Midbrain (tissue), 1 donor: ENCODE measurements at regions not wholly inside any gene's neighbourhood (a gene's known extent, or its start where the extent isn't known, plus 50 kb on each side); places are given as distances from the start of the nearest gene placed in this dataset.
"Not testable (repeated sequence)": the region's sequence is repeated elsewhere in the genome, so short reads cannot be mapped to it uniquely, and the experiment has no call there.

Experiments used
- DNase-seq: peaks from one replicate; lab custom pipeline; 2025; lab: John Stamatoyannopoulos, UW

DNA sequence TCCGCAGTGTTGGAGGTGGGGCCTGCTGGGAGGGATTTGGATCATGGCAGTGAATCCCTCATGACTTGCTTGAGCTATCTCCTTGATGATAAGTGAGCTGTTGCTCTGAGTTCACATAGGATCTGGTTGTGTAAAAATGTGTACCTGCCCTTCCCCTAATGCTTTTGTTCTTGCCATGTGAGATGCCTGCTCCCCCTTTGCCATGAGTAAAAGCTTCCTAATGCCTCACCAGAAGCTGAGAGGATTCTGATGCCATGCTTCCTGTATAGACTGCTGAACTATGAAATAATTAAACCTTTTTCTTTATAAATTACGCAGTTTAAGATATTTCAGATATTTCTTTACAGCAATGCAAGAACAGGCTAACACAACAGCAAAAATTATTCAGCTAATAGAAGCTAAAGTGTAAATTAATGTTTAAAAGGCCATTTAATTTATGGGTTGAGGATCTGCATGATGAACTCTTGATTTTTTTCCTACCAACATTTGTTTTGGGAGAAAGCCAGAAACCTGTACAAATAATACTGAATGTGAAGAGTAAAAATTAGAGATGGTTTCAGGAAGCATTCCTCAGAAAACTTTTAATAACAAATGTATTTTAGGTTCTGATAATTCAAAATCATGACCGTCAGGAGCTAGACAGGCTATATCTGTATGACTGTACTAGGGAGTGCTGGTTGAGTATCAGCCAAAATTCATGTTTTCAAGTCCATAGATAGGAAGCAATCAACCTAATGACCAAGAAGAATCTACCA, 177.5 kb upstream of the GRIA4 start:
- no peak for DNase-seq

DNA sequence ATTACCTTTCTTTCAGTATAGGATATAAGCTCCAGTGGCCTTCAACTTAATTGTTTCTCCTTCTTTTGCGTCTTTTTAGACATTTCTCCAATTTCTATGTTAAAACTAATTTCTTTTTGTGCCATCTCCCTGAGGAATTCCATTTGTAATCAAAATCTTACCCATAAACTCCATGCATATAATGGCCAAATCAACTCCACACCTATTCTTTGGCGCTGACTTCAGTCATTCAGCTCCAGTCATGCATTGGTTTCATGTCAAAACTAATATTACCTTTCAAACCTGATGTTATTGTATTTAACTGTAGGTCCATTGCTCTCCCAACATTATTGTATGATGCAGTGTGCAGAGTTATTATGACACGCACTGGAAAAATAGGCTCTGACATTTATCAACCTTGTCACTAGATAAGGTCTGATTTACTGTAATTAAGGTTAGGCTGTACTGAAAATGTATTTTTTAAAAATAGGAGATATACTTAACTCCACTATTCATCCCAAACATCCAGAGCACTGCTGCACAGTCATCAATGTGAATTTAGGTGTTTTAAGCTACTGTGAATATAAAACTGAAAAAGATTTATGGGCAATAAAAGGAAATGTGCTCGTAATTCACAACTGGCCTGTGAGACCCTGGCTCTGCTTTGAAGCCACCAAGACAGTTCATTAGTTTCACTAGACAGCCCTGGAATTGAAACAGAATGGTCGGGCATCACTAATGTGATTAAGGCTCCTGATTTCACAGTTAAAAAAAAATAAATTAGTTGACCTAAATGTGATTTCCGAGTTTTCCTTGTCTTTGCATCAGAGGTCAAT, 180.6 kb upstream of the GRIA4 start:
- DNase-seq, result no peak

DNA sequence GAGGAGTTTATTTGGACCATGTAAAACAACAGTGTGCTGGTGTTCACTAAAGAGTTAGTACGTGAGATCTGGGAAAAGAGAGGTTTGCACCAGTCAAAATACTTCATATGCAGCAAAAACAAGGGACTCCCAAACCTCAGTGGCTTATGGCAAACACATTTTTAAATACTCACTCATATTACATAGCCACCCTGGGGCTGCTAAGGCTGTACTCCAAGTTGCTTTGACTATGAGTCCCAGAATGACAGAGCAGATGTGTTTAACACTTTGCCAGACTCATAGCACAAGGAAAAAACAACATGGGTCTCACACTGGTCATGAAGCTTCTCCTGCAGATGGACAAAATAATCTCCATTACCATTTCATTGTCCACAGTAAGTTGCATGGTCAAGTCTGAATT, 202.8 kb upstream of the GRIA4 start:
- no peak for DNase-seq

DNA sequence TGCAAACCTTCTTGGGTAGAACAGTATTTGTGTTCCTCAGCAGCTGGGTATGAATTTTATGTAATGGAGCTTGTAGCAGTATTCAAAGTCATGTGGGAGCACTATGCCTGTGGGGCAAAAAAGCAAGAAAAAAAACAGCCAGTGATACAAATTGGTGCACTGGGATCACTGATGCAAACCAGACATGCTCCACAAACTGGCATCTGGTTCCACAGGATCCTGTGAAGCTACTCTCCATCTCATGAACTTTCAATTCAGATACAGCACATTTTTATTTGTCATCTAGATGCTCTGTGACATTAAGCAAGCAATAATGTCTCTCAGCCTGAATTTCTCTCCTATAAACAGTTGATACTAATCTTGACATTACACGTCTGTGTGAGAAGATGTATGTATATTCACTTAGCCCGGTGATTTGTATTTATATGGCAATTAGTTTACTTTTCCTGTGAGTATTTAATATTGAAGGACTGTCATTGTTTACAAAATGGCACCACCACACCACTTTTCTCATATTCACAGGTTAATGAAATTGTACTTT, 208.5 kb upstream of the GRIA4 start:
- no peak for DNase-seq

DNA sequence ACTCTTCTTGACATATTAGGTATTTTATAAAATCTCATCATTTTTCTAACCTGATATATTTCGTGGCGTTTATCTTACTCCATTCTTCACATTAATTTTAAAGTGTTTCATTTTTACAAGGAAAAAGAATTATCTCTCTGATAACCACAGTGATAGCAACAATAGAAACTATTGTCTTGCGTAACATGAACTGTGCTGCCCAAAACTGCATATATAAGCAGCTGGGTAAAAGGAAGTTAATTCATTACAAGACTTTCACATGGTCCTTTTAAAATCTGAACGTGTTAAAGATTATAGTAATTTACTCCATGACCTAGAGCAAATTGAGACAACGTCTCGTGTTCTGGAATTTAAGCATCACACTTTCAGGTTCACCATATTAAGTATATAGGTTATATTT, 210.4 kb upstream of the GRIA4 start:
- DNase-seq, result no peak

DNA sequence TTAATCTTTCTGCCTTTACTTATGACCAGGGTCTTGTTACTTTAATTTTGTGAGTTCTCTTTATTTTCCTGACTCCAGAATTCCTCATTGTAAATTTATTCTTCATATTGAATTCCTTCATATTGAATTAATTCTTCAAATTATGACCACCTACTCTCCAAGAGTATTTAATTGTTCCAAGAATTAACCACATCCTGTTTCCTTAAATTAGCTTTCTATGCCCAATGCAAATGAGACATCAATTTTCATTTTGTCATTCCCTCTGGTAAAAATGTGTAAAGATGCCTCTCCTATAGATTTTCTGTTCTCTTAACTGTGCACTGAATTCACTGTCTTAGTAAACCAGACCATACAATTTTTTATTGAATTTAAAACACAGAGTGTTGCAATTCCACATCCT, 211.2 kb upstream of the GRIA4 start:
- no peak for DNase-seq

DNA sequence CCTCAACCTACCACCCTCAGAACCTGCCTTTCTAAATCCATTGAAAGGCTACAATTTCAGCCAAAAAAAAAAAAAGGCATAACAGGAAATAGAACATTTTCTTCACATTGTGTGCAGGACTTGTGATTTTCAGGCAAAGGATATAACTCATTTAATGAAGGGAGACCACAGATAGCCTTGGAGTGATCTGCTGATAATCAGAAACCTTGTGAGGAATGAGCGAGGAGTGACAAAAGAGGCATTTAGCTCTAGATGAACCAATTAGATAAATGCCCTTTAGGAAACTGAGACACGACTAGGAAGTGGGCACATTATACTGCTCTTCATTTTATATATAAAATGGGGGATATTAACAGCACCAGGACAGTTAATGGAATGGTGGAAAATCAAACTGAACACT, 216.5 kb upstream of the GRIA4 start:
- DNase-seq, result no peak

DNA sequence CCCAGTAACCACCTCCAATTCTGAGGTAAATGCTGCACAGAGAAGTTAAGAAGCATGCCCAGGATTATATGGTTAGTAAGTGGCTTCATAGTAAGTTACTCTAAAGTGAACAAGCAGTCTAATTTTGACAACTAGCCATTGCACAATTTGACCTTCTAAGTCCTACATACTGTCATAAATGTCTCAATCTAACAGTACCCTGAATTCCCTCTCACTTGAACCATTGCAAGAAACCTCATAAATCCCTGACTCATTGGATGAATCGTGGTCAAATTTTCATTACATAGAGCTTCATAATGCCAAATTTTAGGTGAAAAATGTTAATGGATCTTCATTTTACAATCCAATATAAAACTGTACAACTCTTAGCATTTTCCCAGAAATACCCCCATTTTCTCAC, 217.3 kb upstream of the GRIA4 start:
- no peak for DNase-seq

DNA sequence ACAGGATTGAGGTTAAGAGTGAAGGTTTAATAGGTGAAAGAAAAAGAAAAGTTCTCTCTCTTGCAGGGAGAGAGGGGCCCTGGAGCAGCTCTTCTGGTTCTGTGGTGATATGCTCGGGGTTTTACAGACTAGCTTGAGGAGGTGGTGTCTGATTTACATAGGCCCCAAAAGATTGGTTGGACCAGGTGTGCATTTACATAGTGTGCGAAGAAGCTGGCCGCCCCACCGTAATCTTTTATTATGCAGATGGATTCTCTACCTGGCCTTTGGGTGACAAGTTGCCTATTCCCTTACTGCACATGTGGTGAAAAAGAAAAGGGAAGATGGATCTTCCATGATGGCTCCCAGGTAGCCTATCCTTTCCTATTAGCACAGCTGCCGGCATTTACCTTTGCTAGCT, 219.9 kb upstream of the GRIA4 start:
- DNase-seq, result no peak

DNA sequence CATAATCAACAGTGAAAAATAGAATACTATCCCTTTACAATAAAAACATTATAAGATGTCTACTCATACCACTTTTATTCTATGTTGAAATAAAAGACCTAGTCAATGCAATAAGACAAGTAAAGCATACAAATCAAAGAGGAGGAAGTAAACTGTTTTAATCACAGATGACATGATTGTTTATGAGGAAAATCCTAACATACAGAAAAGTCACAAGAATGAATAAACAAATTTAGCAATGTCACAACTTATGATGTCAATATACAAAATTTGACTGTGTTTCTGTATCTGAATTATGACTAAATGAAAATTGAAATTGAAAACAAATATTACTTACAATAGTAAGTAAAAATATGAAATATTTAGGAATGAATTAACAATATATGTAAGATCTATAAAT, 221.9 kb upstream of the GRIA4 start:
- no peak for DNase-seq

DNA sequence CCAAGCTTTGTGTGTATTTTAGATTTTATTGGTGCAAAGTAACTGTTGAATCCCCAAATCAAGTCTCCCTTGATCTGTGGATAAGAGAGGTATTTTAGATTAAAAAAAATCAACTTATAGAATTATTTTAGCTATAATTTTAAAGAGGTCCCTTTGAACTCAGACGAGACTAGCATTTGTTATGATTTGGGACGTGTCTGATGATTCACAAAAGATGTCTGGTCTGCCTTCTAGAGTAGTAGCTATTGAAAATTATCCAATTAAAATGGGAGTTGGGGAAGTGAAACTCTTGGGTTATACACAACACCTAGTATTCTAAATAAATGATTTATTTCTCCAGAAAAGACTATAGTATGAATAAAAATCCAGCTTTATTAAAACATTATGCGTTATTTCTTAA, 227.9 kb upstream of the GRIA4 start:
- no peak for DNase-seq

DNA sequence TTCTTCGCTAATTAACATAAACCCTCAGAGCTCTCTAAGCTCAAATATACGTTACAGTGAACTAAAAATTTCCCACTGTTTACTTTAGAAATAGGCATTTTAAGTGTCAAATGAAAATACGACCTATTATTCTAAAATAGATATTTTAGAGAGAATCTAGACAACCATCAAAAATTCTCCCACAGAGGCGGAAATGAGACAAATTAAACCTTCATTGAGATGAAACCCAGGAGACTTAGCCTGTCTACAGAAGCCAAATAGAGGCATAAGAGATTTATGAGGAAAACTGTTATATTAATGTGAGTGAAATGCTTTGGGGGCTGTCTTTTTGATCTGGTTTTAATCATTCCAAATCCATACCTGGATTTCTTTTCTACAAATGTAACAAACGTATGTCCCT, 232.0 kb upstream of the GRIA4 start:
- DNase-seq, result no peak

DNA sequence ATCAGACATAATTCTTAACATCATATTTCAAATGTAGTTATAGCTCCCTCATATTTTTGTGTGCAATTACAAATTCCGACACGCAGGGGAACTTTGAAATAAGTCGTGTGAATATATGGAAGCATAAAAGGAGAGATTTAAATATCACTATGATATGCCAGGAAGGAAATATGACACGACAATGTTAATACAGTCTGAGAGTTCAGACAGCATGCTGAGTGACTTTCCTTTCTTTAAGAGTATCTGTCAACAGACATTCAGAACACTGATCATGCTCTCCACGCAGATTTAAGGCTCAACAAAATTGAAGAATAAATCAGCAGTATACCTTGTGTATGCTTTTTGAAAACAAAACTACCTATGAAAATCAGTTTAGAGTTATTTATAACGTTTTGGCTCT, 232.6 kb upstream of the CARD18 start:
- DNase-seq, result no peak

DNA sequence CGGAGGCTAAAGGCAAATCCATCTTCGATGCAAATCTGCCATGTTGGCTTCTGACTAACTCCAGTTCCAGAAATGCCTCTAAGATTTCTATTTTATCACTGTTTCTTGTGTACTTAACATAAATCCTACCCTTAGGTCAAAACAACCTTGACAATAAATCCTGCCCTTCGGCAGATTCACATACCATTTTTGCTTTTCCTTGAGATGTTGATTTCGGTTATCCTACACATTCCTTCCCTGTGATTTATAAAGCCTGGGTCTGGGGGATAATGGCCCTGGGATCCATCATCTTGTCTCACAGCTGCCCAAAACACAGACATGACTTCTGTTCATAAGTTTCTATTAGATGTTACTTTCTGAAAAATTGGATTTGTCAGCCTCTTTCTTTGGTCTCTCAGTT, 231.7 kb upstream of the CARD18 start:
- no peak for DNase-seq

DNA sequence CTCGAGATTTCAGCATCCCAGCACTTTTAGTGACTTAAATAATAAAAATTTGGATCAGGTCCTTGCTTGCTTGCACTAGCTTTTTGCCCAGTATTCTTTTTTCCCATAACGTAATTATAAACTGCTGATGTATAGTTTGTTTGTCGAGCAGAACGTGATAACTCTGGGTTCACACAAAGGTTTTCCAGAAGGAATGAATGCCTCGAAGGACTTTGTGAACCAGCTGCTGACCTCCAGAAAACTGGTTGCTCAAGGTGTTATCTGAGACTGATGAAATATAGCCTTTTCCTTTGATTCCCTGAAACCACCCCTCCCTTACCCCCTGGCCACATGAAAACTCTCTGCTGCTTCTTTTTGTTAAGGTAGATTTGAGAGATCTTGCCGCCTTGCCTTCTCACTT, 229.1 kb upstream of the CARD18 start:
- DNase-seq, result no peak

DNA sequence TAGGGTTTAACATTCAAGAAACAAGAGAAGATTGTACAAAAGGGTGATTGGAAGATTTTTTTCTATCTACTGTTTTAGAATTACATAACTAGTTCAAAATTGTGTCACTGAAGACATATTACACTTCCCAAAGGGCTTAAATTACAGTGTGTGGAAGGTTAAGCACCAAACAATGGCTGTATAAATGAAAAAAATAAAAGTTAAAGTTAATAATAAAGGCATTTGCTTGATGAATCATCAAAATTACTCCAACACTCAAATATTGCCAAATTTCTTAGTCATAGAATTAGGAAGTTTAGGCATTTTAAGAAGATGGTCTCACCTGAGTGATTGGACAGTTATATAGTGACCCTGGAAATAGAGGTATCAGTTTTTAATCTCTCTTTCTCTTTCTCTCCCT, 227.6 kb upstream of the CARD18 start:
- DNase-seq, result no peak

DNA sequence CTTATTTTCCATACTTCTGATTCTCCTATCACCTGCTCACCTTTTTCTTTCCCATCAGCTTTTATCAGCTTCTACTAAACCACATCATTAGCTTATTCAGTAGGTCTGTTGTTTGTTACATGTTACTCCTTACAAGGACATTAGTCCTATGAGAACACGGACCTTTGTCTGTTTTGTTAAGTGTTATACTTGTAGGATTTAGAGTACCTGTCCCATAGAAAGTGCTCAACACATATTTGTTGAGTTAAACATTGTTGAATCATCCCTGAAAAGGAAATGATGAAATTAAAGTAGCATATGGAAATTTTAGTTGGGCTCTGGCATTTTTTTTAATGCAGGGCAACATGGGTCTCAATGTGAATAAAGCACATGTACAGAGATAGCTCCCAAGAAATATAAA, 222.1 kb upstream of the CARD18 start:
- DNase-seq, result no peak

DNA sequence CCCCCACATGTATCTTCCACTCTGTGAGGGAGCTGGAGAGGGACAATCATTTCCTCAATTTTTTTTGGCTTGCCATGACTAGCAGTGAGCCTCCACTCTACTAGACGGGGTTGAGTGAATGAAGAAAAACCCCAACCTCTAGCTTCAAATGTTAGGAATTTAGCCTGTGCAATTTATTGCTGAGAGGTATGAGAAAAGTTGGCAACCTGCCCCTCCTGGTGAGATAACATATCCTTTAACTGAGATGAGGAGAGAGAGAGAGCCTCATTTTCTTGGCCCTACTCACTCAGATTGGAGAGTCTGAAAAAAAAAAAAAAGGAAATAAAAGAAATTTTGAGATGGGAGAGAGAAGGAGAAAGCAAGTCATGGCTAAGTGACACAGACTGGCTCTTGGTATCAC, 218.2 kb upstream of the CARD18 start:
- no peak for DNase-seq

DNA sequence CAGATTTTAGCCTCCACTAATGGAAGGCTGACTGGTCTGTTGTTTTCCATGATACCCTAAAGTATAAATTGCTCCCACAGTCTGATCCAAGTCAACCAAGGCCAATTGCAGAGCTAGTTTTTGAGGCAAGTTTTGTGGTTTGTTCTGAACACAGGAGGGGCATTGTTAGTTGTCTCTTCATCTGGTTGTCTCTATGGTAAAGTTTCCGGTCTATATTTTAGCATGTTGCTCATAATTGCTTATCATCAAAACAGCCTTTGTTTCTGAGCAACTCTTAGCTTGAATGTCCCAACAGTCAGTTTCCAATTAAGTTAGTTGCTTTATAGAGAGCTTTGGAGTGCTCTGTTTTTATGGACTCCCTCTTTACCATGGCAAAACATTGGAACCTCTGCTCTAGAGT, 217.6 kb upstream of the CARD18 start:
- DNase-seq, result no peak

DNA sequence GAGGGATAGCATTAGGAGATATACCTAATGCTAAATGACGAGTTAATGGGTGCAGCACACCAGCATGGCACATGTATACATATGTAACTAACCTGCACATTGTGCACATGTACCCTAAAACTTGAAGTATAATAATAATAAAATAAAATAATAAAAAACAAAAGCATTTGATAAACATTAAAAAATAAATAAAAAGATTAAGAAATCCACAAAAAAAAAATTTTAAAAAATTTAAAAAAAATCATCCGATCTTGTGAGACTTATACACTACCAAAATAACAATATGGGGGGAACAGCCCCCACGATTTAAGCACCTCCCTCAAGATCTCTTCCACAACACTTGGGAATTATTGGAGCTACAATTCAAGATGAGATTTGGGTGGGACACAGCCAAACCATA, 210.3 kb upstream of the CARD18 start:
- not testable (repeated sequence) for DNase-seq

DNA sequence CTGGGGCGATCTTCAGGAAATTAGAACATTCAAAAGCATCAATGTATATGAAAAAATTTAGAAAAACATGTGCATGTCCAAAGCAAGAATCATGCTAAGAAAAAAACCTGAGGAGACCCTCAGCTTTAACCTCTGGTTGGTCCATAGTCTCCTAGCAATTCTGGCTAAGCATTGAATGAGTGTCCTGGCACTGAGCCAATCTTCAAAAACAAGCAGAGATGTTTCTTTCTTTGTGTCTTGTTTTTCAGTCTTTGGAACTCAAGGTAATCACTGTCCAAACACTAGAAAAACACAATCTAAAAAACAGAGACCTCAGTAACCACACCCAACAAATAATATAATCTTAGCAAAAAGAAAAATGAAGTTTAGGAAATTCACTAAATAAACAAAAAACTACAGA, 205.4 kb upstream of the CARD18 start:
- no peak for DNase-seq

DNA sequence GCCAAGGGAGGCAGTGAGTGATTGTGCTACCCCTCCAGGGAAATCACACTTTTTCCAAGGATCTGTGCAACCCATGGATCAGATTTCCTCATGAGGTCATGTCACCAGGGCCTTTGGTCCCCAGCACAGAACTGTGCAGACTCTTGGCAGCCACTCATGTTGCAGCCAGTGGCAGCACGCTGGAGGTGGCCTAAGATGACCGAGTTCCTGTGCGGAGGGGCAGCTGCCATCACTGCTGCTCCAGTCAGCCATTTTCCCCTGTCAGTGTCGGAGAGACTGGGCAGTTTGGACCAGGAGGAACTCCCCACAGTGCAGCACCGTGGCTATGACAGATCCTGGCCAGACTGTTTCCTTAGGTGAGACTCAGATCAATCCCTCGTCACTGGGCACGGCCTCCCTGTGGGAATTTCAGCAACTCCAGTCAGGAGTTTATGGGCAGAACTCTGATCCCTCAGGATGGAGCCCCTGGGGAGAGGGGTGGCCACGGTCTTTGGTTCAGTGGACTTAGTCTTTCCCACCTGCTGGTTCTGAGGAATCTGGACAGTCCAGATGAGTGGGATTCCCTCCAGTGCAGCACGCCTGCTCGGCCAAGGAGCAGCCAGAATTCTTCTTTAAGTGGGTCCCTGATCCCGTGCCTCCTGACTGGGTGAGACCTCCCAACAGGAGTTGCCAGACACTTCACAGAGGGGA, 194.6 kb upstream of the CARD18 start:
- no peak for DNase-seq

DNA sequence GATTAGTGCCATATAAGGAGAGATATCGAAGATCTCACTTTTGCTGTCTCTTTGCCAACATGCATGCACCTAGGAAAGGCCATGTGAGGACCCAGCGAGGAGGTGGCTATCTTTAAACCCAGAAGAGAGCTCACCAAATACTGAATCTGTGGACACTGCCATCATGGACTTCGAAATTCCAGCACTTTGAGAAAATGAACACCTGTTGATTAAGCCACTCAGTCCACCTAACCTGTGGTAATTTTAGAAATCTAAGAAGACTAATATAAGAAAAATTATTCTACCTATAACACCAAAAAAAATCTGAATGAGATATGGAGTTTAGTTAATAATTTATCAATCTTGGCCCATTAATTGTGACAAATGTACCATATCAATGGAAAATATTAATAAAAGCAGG, 193.6 kb upstream of the CARD18 start:
- DNase-seq, result no peak
